Hepatocyte (in vitro differentiated cells): ENCODE measurements at regions not wholly inside any gene's neighbourhood (a gene's known extent, or its start where the extent isn't known, plus 50 kb on each side); places are given as distances from the start of the nearest gene placed in this dataset.

ENCODE experiments used
- DNase-seq: peaks from one replicate; pipeline ENCODE4 v3.0.0-alpha.2; 2016; ENCODE audit warnings: low spot score
- H2AFZ ChIP-seq: fragments of 200-600 bp; sonication (generic); 2 replicates; pipeline ENCODE4 v1.6.0; 2016; ENCODE audit warnings: antibody characterized with exemption, mild to moderate bottlenecking
- H3K27ac ChIP-seq: fragments of 200-600 bp; sonication (generic); 2 replicates; pipeline ENCODE4 v1.5.1; 2016; ENCODE audit warnings: mild to moderate bottlenecking
- H3K27me3 ChIP-seq: fragments of 200-600 bp; sonication (generic); 2 replicates; pipeline ENCODE4 v1.6.1; 2016
- H3K36me3 ChIP-seq: fragments of 200-600 bp; sonication (generic); replicated peaks from 2 replicates; pipeline ENCODE4 v1.5.1; 2016; ENCODE audit warnings: low read depth; ENCODE audit not compliant: insufficient read depth
- H3K4me1 ChIP-seq: fragments of 200-600 bp; sonication (generic); 2 replicates; pipeline ENCODE4 v1.5.1; 2016; ENCODE audit warnings: mild to moderate bottlenecking, moderate library complexity; ENCODE audit not compliant: insufficient read depth
- H3K4me2 ChIP-seq: fragments of 200-600 bp; sonication (generic); 2 replicates; pipeline ENCODE4 v1.6.0; 2016
- H3K4me3 ChIP-seq: fragments of 200-600 bp; sonication (generic); 2 replicates; pipeline ENCODE4 v1.5.1; 2016; ENCODE audit warnings: mild to moderate bottlenecking
- H3K79me2 ChIP-seq: fragments of 200-600 bp; sonication (generic); 2 replicates; pipeline ENCODE4 v1.6.0; 2017; ENCODE audit warnings: mild to moderate bottlenecking
- H3K9me2 ChIP-seq: fragments of 200-600 bp; sonication (generic); replicated peaks from 2 replicates; pipeline ENCODE4 v1.6.0; 2017; ENCODE audit warnings: mild to moderate bottlenecking; ENCODE audit not compliant: insufficient read depth
- H3K9me3 ChIP-seq: fragments of 200-600 bp; sonication (generic); 2 replicates; pipeline ENCODE4 v1.5.1; 2016; ENCODE audit warnings: low read depth, mild to moderate bottlenecking
- H4K20me1 ChIP-seq: fragments of 200-600 bp; sonication (generic); 2 replicates; pipeline ENCODE4 v1.6.0; 2016; ENCODE audit warnings: mild to moderate bottlenecking; ENCODE audit not compliant: insufficient read depth, poor library complexity, severe bottlenecking
- CTCF ChIP-seq: fragments of 200-600 bp; sonication (generic); IDR thresholded peaks from 2 replicates; pipeline ENCODE4 v1.5.1; 2016; ENCODE audit warnings: antibody characterized with exemption, mild to moderate bottlenecking; ENCODE audit not compliant: poor library complexity
- EZH2 ChIP-seq: fragments of 200-600 bp; sonication (generic); IDR thresholded peaks from 2 replicates; pipeline ENCODE4 v1.6.1; 2016; ENCODE audit warnings: antibody characterized with exemption, mild to moderate bottlenecking, borderline replicate concordance
- EZH2phosphoT487 ChIP-seq: fragments of 200-600 bp; sonication (generic); IDR thresholded peaks from one replicate; pipeline ENCODE4 v1.6.1; 2018; ENCODE audit warnings: antibody characterized with exemption, mild to moderate bottlenecking, low read depth, moderate library complexity; ENCODE audit not compliant: unreplicated experiment, severe bottlenecking
- WGBS: methylation state at CpG from one replicate; pipeline ENCODE4 v1.1.6; 2016; ENCODE audit warnings: low lambda C conversion rate; ENCODE audit errors: missing lambda C conversion rate; 5-methylcytosine and 5-hydroxymethylcytosine counted together

GRCh38 chr18:51480407-51481261 is 283.2 kb upstream of the MEX3C start:
- no peaks in the 10 kb centered on the region for H3K36me3 ChIP-seq
- no peak for DNase-seq
- H3K4me1 ChIP-seq: no peaks in the 10 kb centered on the region
- no peak overlapping the region for H3K4me3 ChIP-seq
- no peak overlapping the region for H3K4me2 ChIP-seq
- H2AFZ ChIP-seq: no peak overlapping the region
- peak overlapping the region; percentile 43 for H3K27ac ChIP-seq
- no peaks in the 10 kb centered on the region for H3K27me3 ChIP-seq
- WGBS: 70% methylated on average over 5 of the region's 5 CpGs
- no peaks in the 10 kb centered on the region for H4K20me1 ChIP-seq
- TF ChIP-seq EZH2phosphoT487: no peak
- TF ChIP-seq CTCF: no peak
- no peak for TF ChIP-seq EZH2
- no peaks in the 10 kb centered on the region for H3K79me2 ChIP-seq
- H3K9me3 ChIP-seq: no peaks in the 10 kb centered on the region
- no peaks in the 10 kb centered on the region for H3K9me2 ChIP-seq

GRCh38 chr18:51486735-51487366 is 289.4 kb upstream of the MEX3C start:
- WGBS: 91% methylated on average over 6 of the region's 6 CpGs
- H3K4me3 ChIP-seq: no peak overlapping the region

DNA sequence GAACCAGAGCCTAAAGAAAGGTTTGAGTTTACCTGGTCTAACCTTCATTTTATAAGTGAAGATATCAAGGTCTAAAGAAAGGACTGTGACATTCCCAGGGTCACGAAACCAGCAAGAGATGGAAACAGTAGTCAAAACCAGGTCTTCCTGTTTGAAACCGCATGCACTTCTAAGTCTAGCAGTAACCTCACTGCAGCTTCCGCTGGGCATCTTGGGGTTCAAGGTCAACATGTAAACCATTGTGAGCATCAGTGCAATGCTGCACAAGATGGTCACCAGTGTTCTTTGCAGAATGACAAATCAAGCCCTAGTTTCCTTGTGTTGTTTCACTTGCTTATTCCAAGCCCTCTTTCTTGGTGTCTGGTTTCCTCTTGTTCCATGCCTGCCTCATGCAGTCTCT is 292.9 kb upstream of the MEX3C start:
- H3K27ac ChIP-seq: no peak overlapping the region
- H3K27me3 ChIP-seq: no peaks in the 10 kb centered on the region
- no peak overlapping the region for H3K4me3 ChIP-seq
- DNase-seq: no peak
- H3K4me2 ChIP-seq: no peak overlapping the region
- H3K9me2 ChIP-seq: no peaks in the 10 kb centered on the region
- no peaks in the 10 kb centered on the region for H3K9me3 ChIP-seq
- 95% methylated on average over 3 of the region's 3 CpGs for WGBS
- H3K79me2 ChIP-seq: no peaks in the 10 kb centered on the region
- H2AFZ ChIP-seq: no peak overlapping the region
- no peaks in the 10 kb centered on the region for H3K36me3 ChIP-seq
- H4K20me1 ChIP-seq: no peaks in the 10 kb centered on the region
- H3K4me1 ChIP-seq: no peaks in the 10 kb centered on the region
- TF ChIP-seq EZH2phosphoT487 (no peak), CTCF (no peak), EZH2 (no peak)

More at GRCh38 chr18:51486735-51487366, 289.4 kb upstream of the MEX3C start:
- Histone ChIP-seq H3K4me1 (no peaks in the 10 kb centered on the region), H3K27ac (no peak overlapping the region), H2AFZ (no peak overlapping the region), H3K27me3 (no peaks in the 10 kb centered on the region), H3K9me2 (no peaks in the 10 kb centered on the region), H3K9me3 (no peaks in the 10 kb centered on the region), H3K4me2 (no peak overlapping the region), H3K36me3 (no peaks in the 10 kb centered on the region), H3K79me2 (no peaks in the 10 kb centered on the region), H4K20me1 (no peaks in the 10 kb centered on the region)
- no peak for DNase-seq
- TF ChIP-seq EZH2: no peak
- TF ChIP-seq EZH2phosphoT487: no peak
- TF ChIP-seq CTCF: no peak
